ENCODE measurements at regions not wholly inside any gene's neighbourhood (a gene's known extent, or its start where the extent isn't known, plus 50 kb on each side); places are given as distances from the start of the nearest gene placed in this dataset.

- H2AFZ ChIP-seq = no peak overlapping the region
- TF ChIP-seq EZH2 (IDR thresholded peaks at IDR 0.05; ENCODE audit: borderline replicate concordance) = no peak
- no peak for TF ChIP-seq EZH2phosphoT487 (IDR thresholded peaks at IDR 0.05; ENCODE audit: low read depth, severe bottlenecking, unreplicated experiment)
- no peak for TF ChIP-seq CTCF (IDR thresholded peaks at IDR 0.05; ENCODE audit: poor library complexity)
- H3K9me2 ChIP-seq (replicated peaks; ENCODE audit: insufficient read depth) = no peaks in the 10 kb centered on the region
- H3K27ac ChIP-seq = no peak overlapping the region
- H3K9me3 ChIP-seq (ENCODE audit: low read depth) = no peaks in the 10 kb centered on the region
- no peaks in the 10 kb centered on the region for H3K27me3 ChIP-seq
- H4K20me1 ChIP-seq (ENCODE audit: insufficient read depth, poor library complexity, severe bottlenecking) = no peaks in the 10 kb centered on the region
- H3K79me2 ChIP-seq = no peaks in the 10 kb centered on the region
- WGBS (ENCODE audit: low lambda C conversion rate, missing lambda C conversion rate) = 67% methylated on average over 2 of the region's 2 CpGs
- no peak overlapping the region for H3K4me3 ChIP-seq
- H3K4me1 ChIP-seq (ENCODE audit: insufficient read depth) = no peaks in the 10 kb centered on the region
- DNase-seq (ENCODE audit: low spot score) = no peak
- no peak overlapping the region for H3K4me2 ChIP-seq
- no peaks in the 10 kb centered on the region for H3K36me3 ChIP-seq (replicated peaks; ENCODE audit: insufficient read depth, low read depth)
Measured at GRCh38 chr2:48148841-48149430, 165.5 kb upstream of the FOXN2 start.

GRCh38 chr2:48157150-48157549 is 157.3 kb upstream of the FOXN2 start:
- Histone ChIP-seq H3K36me3 (replicated peaks; ENCODE audit: insufficient read depth, low read depth) (no peaks in the 10 kb centered on the region), H4K20me1 (ENCODE audit: insufficient read depth, poor library complexity, severe bottlenecking) (no peaks in the 10 kb centered on the region), H3K27ac (no peak overlapping the region), H3K4me1 (ENCODE audit: insufficient read depth) (no peaks in the 10 kb centered on the region), H3K9me2 (replicated peaks; ENCODE audit: insufficient read depth) (no peaks in the 10 kb centered on the region), H2AFZ (no peak overlapping the region), H3K79me2 (no peaks in the 10 kb centered on the region), H3K4me3 (no peak overlapping the region), H3K9me3 (ENCODE audit: low read depth) (peaks cover 3% of the 10 kb centered on the region), H3K4me2 (no peak overlapping the region), H3K27me3 (no peaks in the 10 kb centered on the region)
- TF ChIP-seq CTCF (IDR thresholded peaks at IDR 0.05; ENCODE audit: poor library complexity) (no peak), EZH2 (IDR thresholded peaks at IDR 0.05; ENCODE audit: borderline replicate concordance) (no peak), EZH2phosphoT487 (IDR thresholded peaks at IDR 0.05; ENCODE audit: low read depth, severe bottlenecking, unreplicated experiment) (no peak)
- DNase-seq (ENCODE audit: low spot score) = no peak

GRCh38 chr2:48161628-48162027 is 152.9 kb upstream of the FOXN2 start:
- Histone ChIP-seq H3K9me3 (ENCODE audit: low read depth) (peaks cover 3% of the 10 kb centered on the region), H3K4me3 (no peak overlapping the region), H3K27me3 (no peaks in the 10 kb centered on the region), H3K79me2 (no peaks in the 10 kb centered on the region), H3K4me1 (ENCODE audit: insufficient read depth) (no peaks in the 10 kb centered on the region), H3K36me3 (replicated peaks; ENCODE audit: insufficient read depth, low read depth) (no peaks in the 10 kb centered on the region), H3K27ac (no peak overlapping the region), H4K20me1 (ENCODE audit: insufficient read depth, poor library complexity, severe bottlenecking) (no peaks in the 10 kb centered on the region), H3K9me2 (replicated peaks; ENCODE audit: insufficient read depth) (no peaks in the 10 kb centered on the region), H3K4me2 (no peak overlapping the region), H2AFZ (no peak overlapping the region)
- DNase-seq (ENCODE audit: low spot score) = no peak
- 77% methylated on average over 2 of the region's 2 CpGs for WGBS (ENCODE audit: low lambda C conversion rate, missing lambda C conversion rate)
- no peak for TF ChIP-seq CTCF (IDR thresholded peaks at IDR 0.05; ENCODE audit: poor library complexity)
- TF ChIP-seq EZH2 (IDR thresholded peaks at IDR 0.05; ENCODE audit: borderline replicate concordance) = no peak
- no peak for TF ChIP-seq EZH2phosphoT487 (IDR thresholded peaks at IDR 0.05; ENCODE audit: low read depth, severe bottlenecking, unreplicated experiment)

GRCh38 chr2:48162742-48163141 is 151.7 kb upstream of the FOXN2 start:
- DNase-seq (ENCODE audit: low spot score) = no peak
- Histone ChIP-seq H3K27me3 (no peaks in the 10 kb centered on the region), H3K9me3 (ENCODE audit: low read depth) (no peaks in the 10 kb centered on the region), H4K20me1 (ENCODE audit: insufficient read depth, poor library complexity, severe bottlenecking) (no peaks in the 10 kb centered on the region), H3K79me2 (no peaks in the 10 kb centered on the region), H3K9me2 (replicated peaks; ENCODE audit: insufficient read depth) (no peaks in the 10 kb centered on the region), H3K4me1 (ENCODE audit: insufficient read depth) (no peaks in the 10 kb centered on the region), H3K4me3 (no peak overlapping the region), H3K27ac (no peak overlapping the region), H2AFZ (no peak overlapping the region), H3K36me3 (replicated peaks; ENCODE audit: insufficient read depth, low read depth) (no peaks in the 10 kb centered on the region), H3K4me2 (no peak overlapping the region)
- TF ChIP-seq EZH2 (IDR thresholded peaks at IDR 0.05; ENCODE audit: borderline replicate concordance) (no peak), CTCF (IDR thresholded peaks at IDR 0.05; ENCODE audit: poor library complexity) (no peak), EZH2phosphoT487 (IDR thresholded peaks at IDR 0.05; ENCODE audit: low read depth, severe bottlenecking, unreplicated experiment) (no peak)

Measured in hepatocyte (in vitro differentiated cells).